Rectal smooth muscle tissue (tissue), 1 donor: ENCODE measurements at regions not wholly inside any gene's neighbourhood (a gene's known extent, or its start where the extent isn't known, plus 50 kb on each side); places are given as distances from the start of the nearest gene placed in this dataset.

ENCODE experiments used
- H3K27ac ChIP-seq: one replicate; pipeline ENCODE4 v1.7.0; 2013; ENCODE audit warnings: low read depth, low read length, inconsistent platforms
- H3K27me3 ChIP-seq: one replicate; pipeline ENCODE4 v1.7.0; 2013; ENCODE audit warnings: low read length; ENCODE audit not compliant: control insufficient read depth, insufficient read depth
- H3K36me3 ChIP-seq: one replicate; pipeline ENCODE4 v1.7.0; 2013; ENCODE audit warnings: low read length; ENCODE audit not compliant: control insufficient read depth, insufficient read depth
- H3K4me1 ChIP-seq: one replicate; pipeline ENCODE4 v1.7.0; 2013; ENCODE audit warnings: low read length; ENCODE audit not compliant: control insufficient read depth, insufficient read depth
- H3K4me3 ChIP-seq: one replicate; pipeline ENCODE4 v1.7.0; 2013; ENCODE audit warnings: low read length
- H3K9ac ChIP-seq: one replicate; pipeline ENCODE4 v1.7.0; 2013; ENCODE audit warnings: low read length

GRCh38 chr19:27705896-27706295 is 1507.1 kb downstream of the UQCRFS1 start:
- Histone ChIP-seq H3K36me3 (no peaks in the 10 kb centered on the region), H3K27ac (no peak overlapping the region), H3K9ac (no peak overlapping the region), H3K4me3 (no peak overlapping the region), H3K27me3 (no peaks in the 10 kb centered on the region), H3K4me1 (no peaks in the 10 kb centered on the region)

GRCh38 chr19:27694361-27695055 is 1518.4 kb downstream of the UQCRFS1 start:
- Histone ChIP-seq H3K9ac (no peak overlapping the region), H3K4me1 (no peaks in the 10 kb centered on the region), H3K4me3 (no peak overlapping the region), H3K36me3 (no peaks in the 10 kb centered on the region), H3K27ac (no peak overlapping the region), H3K27me3 (no peaks in the 10 kb centered on the region)

GRCh38 chr19:27691991-27692390 is 1521.0 kb downstream of the UQCRFS1 start:
- Histone ChIP-seq H3K27me3 (no peaks in the 10 kb centered on the region), H3K4me3 (no peak overlapping the region), H3K4me1 (no peaks in the 10 kb centered on the region), H3K9ac (no peak overlapping the region), H3K36me3 (no peaks in the 10 kb centered on the region), H3K27ac (no peak overlapping the region)

- H3K27me3 ChIP-seq, result no peaks in the 10 kb centered on the region
- no peak overlapping the region for H3K4me3 ChIP-seq
- no peaks in the 10 kb centered on the region for H3K4me1 ChIP-seq
- H3K9ac ChIP-seq, result no peak overlapping the region
- no peak overlapping the region for H3K27ac ChIP-seq
- H3K36me3 ChIP-seq, result no peaks in the 10 kb centered on the region
Measured at GRCh38 chr19:27689734-27690241, 1523.2 kb downstream of the UQCRFS1 start.

- no peak overlapping the region for H3K4me3 ChIP-seq
- H3K4me1 ChIP-seq, result no peaks in the 10 kb centered on the region
- H3K36me3 ChIP-seq, result no peaks in the 10 kb centered on the region
- no peaks in the 10 kb centered on the region for H3K27me3 ChIP-seq
- no peak overlapping the region for H3K27ac ChIP-seq
- no peak overlapping the region for H3K9ac ChIP-seq
Measured at GRCh38 chr19:27684293-27684692, 1528.7 kb downstream of the UQCRFS1 start.

DNA sequence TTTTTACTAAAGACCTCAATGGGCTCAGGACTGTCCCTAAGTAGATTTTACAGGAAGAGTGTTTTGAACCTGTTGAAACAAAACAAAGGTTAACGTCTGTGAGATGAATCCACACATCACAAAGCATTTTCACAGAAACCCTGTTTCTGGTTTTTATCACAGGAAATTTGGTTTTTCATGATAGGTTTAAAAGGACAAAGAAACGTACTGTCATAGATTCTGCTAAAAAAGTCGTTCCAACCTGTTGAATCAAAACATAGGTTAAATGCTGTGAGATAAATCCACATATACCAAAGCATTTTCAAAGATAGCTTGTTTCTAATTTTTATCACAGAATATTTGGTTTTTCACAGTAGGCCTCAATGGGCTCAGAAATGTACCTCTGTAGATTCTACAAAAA is 1531.0 kb downstream of the UQCRFS1 start:
- Histone ChIP-seq H3K4me1 (no peaks in the 10 kb centered on the region), H3K9ac (no peak overlapping the region), H3K27me3 (no peaks in the 10 kb centered on the region), H3K4me3 (no peak overlapping the region), H3K36me3 (no peaks in the 10 kb centered on the region), H3K27ac (no peak overlapping the region)

GRCh38 chr19:27679905-27680304 is 1533.0 kb downstream of the UQCRFS1 start:
- no peaks in the 10 kb centered on the region for H3K36me3 ChIP-seq
- H3K4me1 ChIP-seq, result no peaks in the 10 kb centered on the region
- no peaks in the 10 kb centered on the region for H3K27me3 ChIP-seq
- H3K4me3 ChIP-seq, result no peak overlapping the region
- H3K27ac ChIP-seq, result no peak overlapping the region
- H3K9ac ChIP-seq, result no peak overlapping the region

DNA sequence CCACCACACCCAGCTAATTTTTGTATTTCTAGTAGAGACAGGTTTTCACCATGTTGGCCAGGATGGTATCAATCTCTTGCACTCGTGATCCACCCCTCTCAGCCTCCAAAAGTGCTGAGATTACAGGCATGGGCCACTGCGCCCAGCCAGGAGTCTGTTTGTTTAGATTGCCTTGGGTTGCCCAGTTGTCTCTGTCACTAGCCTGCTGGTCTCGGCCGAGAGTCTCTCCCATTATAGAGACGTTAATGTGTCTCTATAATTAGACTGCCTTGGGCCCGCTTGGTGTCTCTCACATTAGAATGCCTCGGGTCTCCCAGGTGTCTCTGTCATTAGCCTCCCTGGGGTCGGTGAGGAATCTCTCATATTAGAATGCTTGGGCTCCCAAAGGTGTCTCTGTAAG is 1533.6 kb downstream of the UQCRFS1 start:
- Histone ChIP-seq H3K27me3 (no peaks in the 10 kb centered on the region), H3K36me3 (no peaks in the 10 kb centered on the region), H3K4me3 (no peak overlapping the region), H3K27ac (no peak overlapping the region), H3K9ac (no peak overlapping the region), H3K4me1 (no peaks in the 10 kb centered on the region)

GRCh38 chr19:27676877-27677276 is 1536.1 kb downstream of the UQCRFS1 start:
- Histone ChIP-seq H3K4me3 (no peak overlapping the region), H3K27me3 (no peaks in the 10 kb centered on the region), H3K36me3 (no peaks in the 10 kb centered on the region), H3K4me1 (no peaks in the 10 kb centered on the region), H3K27ac (no peak overlapping the region), H3K9ac (no peak overlapping the region)

DNA sequence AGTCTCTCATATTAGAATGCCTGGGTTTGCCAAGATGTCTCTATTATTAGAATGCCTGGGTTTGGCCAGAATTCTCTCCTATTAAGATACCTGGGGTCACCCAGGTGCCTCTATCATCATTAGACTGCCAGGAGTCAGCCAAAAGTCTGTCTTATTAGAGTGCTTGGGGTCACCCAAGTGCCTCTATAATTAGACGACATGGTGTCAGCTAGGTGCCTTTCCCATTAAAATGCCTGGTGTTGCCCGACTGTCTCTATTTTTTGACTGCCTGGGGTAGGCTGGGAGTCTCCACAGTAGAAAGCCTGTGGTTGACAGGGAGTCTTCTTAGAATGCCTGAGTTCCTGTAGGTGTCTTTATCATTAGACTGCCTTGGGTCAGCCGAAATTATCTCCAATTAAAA is 1536.6 kb downstream of the UQCRFS1 start:
- H3K9ac ChIP-seq, result no peak overlapping the region
- H3K4me3 ChIP-seq, result no peak overlapping the region
- no peaks in the 10 kb centered on the region for H3K27me3 ChIP-seq
- no peaks in the 10 kb centered on the region for H3K36me3 ChIP-seq
- no peaks in the 10 kb centered on the region for H3K4me1 ChIP-seq
- no peak overlapping the region for H3K27ac ChIP-seq

DNA sequence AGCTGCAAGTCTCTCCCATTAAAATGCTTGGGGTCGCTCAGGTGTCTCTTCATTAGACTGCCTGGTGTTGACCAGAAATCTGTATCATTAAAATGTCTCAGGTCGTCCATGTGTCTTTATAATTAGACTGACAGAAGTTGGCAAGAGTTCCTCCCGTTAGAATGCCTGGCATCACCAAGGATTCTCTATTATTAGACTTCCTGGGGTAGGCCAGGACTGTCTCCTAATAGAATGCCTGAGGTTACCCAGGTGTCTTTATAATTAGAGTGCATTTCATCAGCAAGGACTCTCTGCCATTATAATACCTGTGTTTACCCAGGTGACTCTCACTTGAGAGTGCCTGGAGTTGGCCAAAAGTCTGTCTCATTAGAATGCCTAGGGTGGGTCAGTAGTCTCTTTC is 1537.2 kb downstream of the UQCRFS1 start:
- Histone ChIP-seq H3K27me3 (no peaks in the 10 kb centered on the region), H3K4me1 (no peaks in the 10 kb centered on the region), H3K4me3 (no peak overlapping the region)

DNA sequence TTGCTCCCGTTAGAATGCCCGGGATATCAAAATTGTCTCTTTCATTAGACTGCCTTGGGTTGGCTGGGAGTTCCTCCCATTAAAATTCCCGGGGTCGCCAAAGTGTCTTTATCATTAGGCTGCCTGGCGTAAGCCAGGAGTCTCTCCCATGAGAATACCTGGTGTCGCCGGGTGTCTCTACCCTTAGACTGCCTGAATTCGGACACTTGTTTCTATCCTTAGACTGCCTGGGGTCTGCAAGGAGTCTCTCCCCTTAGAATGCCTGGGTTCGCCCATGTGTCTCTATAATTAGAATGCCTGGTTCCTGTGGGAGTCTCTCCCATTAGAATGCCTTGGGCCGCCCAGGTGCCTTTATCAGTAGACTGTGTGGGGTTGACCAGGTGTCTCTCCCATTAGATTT is 1538.2 kb downstream of the UQCRFS1 start:
- Histone ChIP-seq H3K4me1 (no peaks in the 10 kb centered on the region), H3K4me3 (no peak overlapping the region), H3K27ac (no peak overlapping the region), H3K9ac (no peak overlapping the region), H3K27me3 (no peaks in the 10 kb centered on the region), H3K36me3 (no peaks in the 10 kb centered on the region)

More for the DNA sequence above, 1537.2 kb downstream of the UQCRFS1 start:
- H3K27ac ChIP-seq, result no peak overlapping the region
- no peak overlapping the region for H3K9ac ChIP-seq
- no peaks in the 10 kb centered on the region for H3K36me3 ChIP-seq

GRCh38 chr19:27673986-27674385 is 1539.0 kb downstream of the UQCRFS1 start:
- H3K4me1 ChIP-seq, result no peaks in the 10 kb centered on the region
- H3K27ac ChIP-seq, result no peak overlapping the region
- H3K27me3 ChIP-seq, result no peaks in the 10 kb centered on the region
- H3K9ac ChIP-seq, result no peak overlapping the region
- no peaks in the 10 kb centered on the region for H3K36me3 ChIP-seq
- H3K4me3 ChIP-seq, result no peak overlapping the region
